IMR-90 (cell line): ENCODE measurements at regions not wholly inside any gene's neighbourhood (a gene's known extent, or its start where the extent isn't known, plus 50 kb on each side); places are given as distances from the start of the nearest gene placed in this dataset.

ENCODE experiments used
- ATAC-seq: fragments of 200-7000 bp; cut with Tn5 transposase; 2 replicates; pipeline ENCODE4 v1.9.1; 2020; ENCODE audit warnings: low read depth, mild to moderate bottlenecking, moderate library complexity
- BruUV-seq: library from RNA; stranded (reverse); fragments of 400-500 nt; replicated peaks from 2 replicates; lab custom pipeline; 2021; lab: Mats Ljungman, UMichigan
- CTCF ChIA-PET: fragments of 300-600 bp; formaldehyde crosslinking; extraction: SDS; loops from one replicate; lab custom pipeline; 2021; ENCODE audit warnings: antibody characterized with exemption; lab: Yijun Ruan, JAX
- POLR2A ChIA-PET: fragments of 300-600 bp; sonication (Branson Sonifier 250); formaldehyde crosslinking; loops from one replicate; lab custom pipeline; 2022; ENCODE audit warnings: antibody characterized with exemption; ENCODE audit not compliant: unreplicated experiment; lab: Charles Lee
- DNase-seq: peaks from one replicate; pipeline ENCODE4 v3.0.0; 2013
- H2AFZ ChIP-seq: replicated peaks from 2 replicates; pipeline ENCODE3; 2013; ENCODE audit warnings: low read length, mild to moderate bottlenecking; ENCODE audit not compliant: poor library complexity
- H2AK5ac ChIP-seq: 2 replicates; pipeline ENCODE4 v1.6.1; 2013; ENCODE audit warnings: low read depth, low read length, inconsistent platforms
- H2AK9ac ChIP-seq: replicated peaks from 2 replicates; pipeline ENCODE3; 2013; ENCODE audit warnings: mild to moderate bottlenecking, low read depth, low read length, moderate library complexity; ENCODE audit not compliant: poor library complexity
- H2BK120ac ChIP-seq: 2 replicates; pipeline ENCODE4 v1.6.1; 2013; ENCODE audit warnings: low read depth, low read length, inconsistent platforms
- H2BK15ac ChIP-seq: 3 replicates; pipeline ENCODE4 v1.6.1; 2013; ENCODE audit warnings: low read depth, low read length, inconsistent platforms
- H2BK20ac ChIP-seq: 2 replicates; pipeline ENCODE4 v1.6.1; 2013; ENCODE audit warnings: low read depth, mild to moderate bottlenecking, inconsistent platforms, low read length, moderate library complexity
- H2BK5ac ChIP-seq: 2 replicates; pipeline ENCODE4 v1.6.1; 2013; ENCODE audit warnings: mild to moderate bottlenecking, low read depth, low read length, inconsistent platforms; ENCODE audit not compliant: poor library complexity, severe bottlenecking
- H3K14ac ChIP-seq: replicated peaks from 2 replicates; pipeline ENCODE4 v1.6.1; 2013; ENCODE audit warnings: low read depth, low read length, inconsistent platforms
- H3K18ac ChIP-seq: 2 replicates; pipeline ENCODE4 v1.6.1; 2013; ENCODE audit warnings: low read depth, low read length, control low read depth
- H3K23ac ChIP-seq: 2 replicates; pipeline ENCODE4 v1.6.1; 2013; ENCODE audit warnings: low read depth, low read length, inconsistent platforms
- H3K27ac ChIP-seq: 2 replicates; pipeline ENCODE4 v1.5.1; 2013; ENCODE audit warnings: mild to moderate bottlenecking, control low read depth, low read length; ENCODE audit not compliant: insufficient read depth
- H3K27me3 ChIP-seq: 2 replicates; pipeline ENCODE4 v1.6.1; 2013; ENCODE audit warnings: low read length; ENCODE audit not compliant: control insufficient read depth, insufficient read depth
- H3K36me3 ChIP-seq: 2 replicates; pipeline ENCODE4 v1.6.1; 2013; ENCODE audit warnings: low read length, mixed read lengths; ENCODE audit not compliant: control insufficient read depth, insufficient read depth
- H3K4ac ChIP-seq: 2 replicates; pipeline ENCODE4 v1.6.1; 2013; ENCODE audit warnings: low read depth, low read length, inconsistent platforms
- H3K4me1 ChIP-seq: 2 replicates; pipeline ENCODE4 v1.6.1; 2013; ENCODE audit warnings: low read length, mixed read lengths; ENCODE audit not compliant: control insufficient read depth, insufficient read depth
- H3K4me2 ChIP-seq: 2 replicates; pipeline ENCODE4 v1.6.1; 2013; ENCODE audit warnings: low read depth, mild to moderate bottlenecking, control low read depth, low read length, moderate library complexity
- H3K4me3 ChIP-seq: 2 replicates; pipeline ENCODE4 v1.5.1; 2013; ENCODE audit warnings: low read depth, mild to moderate bottlenecking, control low read depth, low read length, moderate library complexity; ENCODE audit not compliant: insufficient read depth
- H3K56ac ChIP-seq: 2 replicates; pipeline ENCODE4 v1.6.1; 2013; ENCODE audit warnings: low read length, inconsistent platforms; ENCODE audit not compliant: insufficient read depth; ENCODE audit errors: extremely low read depth
- H3K79me1 ChIP-seq, 2 experiments: 2 replicates each; pipeline ENCODE4 v1.6.1; 2013; ENCODE audit warnings: low read length in 2 of 2, inconsistent platforms in 1 of 2, low read depth in 1 of 2
- H3K9ac ChIP-seq: 2 replicates; pipeline ENCODE4 v1.6.1; 2013; ENCODE audit warnings: low read depth, low read length, control low read depth
- H3K9me1 ChIP-seq: 2 replicates; pipeline ENCODE4 v1.6.1; 2013; ENCODE audit warnings: low read length, inconsistent platforms; ENCODE audit not compliant: insufficient read depth
- H3K9me3 ChIP-seq: 2 replicates; pipeline ENCODE4 v1.6.1; 2013; ENCODE audit warnings: low read length; ENCODE audit not compliant: control insufficient read depth, insufficient read depth
- H4K20me1 ChIP-seq: 2 replicates; pipeline ENCODE4 v1.6.1; 2013; ENCODE audit warnings: low read length, inconsistent platforms; ENCODE audit not compliant: insufficient read depth
- H4K5ac ChIP-seq: 2 replicates; pipeline ENCODE4 v1.6.1; 2013; ENCODE audit warnings: mild to moderate bottlenecking, low read depth, low read length, control low read depth
- H4K8ac ChIP-seq, 2 experiments: 2 replicates each; pipeline ENCODE4 v1.6.1; 2013; ENCODE audit warnings: low read depth in 2 of 2, low read length in 2 of 2, control low read depth in 1 of 2, inconsistent platforms in 1 of 2
- H4K91ac ChIP-seq: 2 replicates; pipeline ENCODE4 v1.6.1; 2013; ENCODE audit warnings: low read depth, low read length, inconsistent platforms; ENCODE audit not compliant: insufficient read depth
- CHD1 ChIP-seq: IDR thresholded peaks from 2 replicates; pipeline ENCODE4 v1.6.1; 2012; ENCODE audit warnings: low read depth, low read length, improper control_type of control experiment
- RFX5 ChIP-seq: IDR thresholded peaks from 2 replicates; pipeline ENCODE4 v1.8.0; 2012; ENCODE audit warnings: low read depth, mild to moderate bottlenecking, low read length, moderate library complexity
- WGBS, 2 experiments: methylation state at CpG; one replicate each; pipeline versions ENCODE4 v1.1.5 to v1.1.7; 2013; ENCODE audit warnings: missing lambda C conversion rate in 2 of 2; ENCODE audit not compliant: insufficient read length in 1 of 2; ENCODE audit errors: extremely low coverage in 2 of 2; 5-methylcytosine and 5-hydroxymethylcytosine counted together
- dilution Hi-C: fragments of 300-500 bp; cut with HindIII; formaldehyde crosslinking; loops from one replicate; pipeline ENCODE4 v1.14.3; 2018; ENCODE audit warnings: low sequenced_read_pairs; ENCODE audit not compliant: unreplicated experiment
- in situ Hi-C: fragments of 300-500 bp; cut with MboI; formaldehyde crosslinking; loops from 3 replicates; pipeline ENCODE4 v1.14.3; 2019; ENCODE audit warnings: low sequenced_read_pairs, inconsistent platforms, mixed read lengths
- intact Hi-C: fragments of 100-400 bp; cut with micrococcal nuclease; formaldehyde crosslinking; loops from 2 replicates; pipeline ENCODE4 v1.10.0; 2022

GRCh38 chr2:59920307-59920706 lies 633.1 kb downstream of the BCL11A start:
- POLR2A ChIA-PET: no interaction called here
- Histone ChIP-seq H3K4me1 (no peaks in the 10 kb centered on the region), H3K9me1 (no peaks in the 10 kb centered on the region), H3K9me3 (no peaks in the 10 kb centered on the region), H4K91ac (no peak overlapping the region), H3K27me3 (no peaks in the 10 kb centered on the region), H2BK20ac (no peak overlapping the region), H3K27ac (no peak overlapping the region), H2AK5ac (no peak overlapping the region), H3K36me3 (no peaks in the 10 kb centered on the region), H3K23ac (no peak overlapping the region), H2BK120ac (no peak overlapping the region), H3K4me2 (no peak overlapping the region), H2BK15ac (no peak overlapping the region), H4K8ac (no peak overlapping the region), H4K20me1 (no peaks in the 10 kb centered on the region), H3K56ac (no peak overlapping the region), H3K14ac (no peak overlapping the region), H4K5ac (no peak overlapping the region), H2AFZ (no peak overlapping the region), H3K79me1 (no peaks in the 10 kb centered on the region), H3K4ac (no peak overlapping the region), H2BK5ac (no peak overlapping the region), H3K9ac (no peak overlapping the region), H2AK9ac (no peak overlapping the region), H3K18ac (no peak overlapping the region), H3K4me3 (no peak overlapping the region)
- ATAC-seq (no peak), DNase-seq (no peak)
- CTCF ChIA-PET: no interaction called here
- in situ Hi-C loops (no loop called here), intact Hi-C loops (no loop called here), dilution Hi-C loops (no loop called here)
- 80% methylated on average over 1 of the region's 4 CpGs; no CpG with 5 or more reads in 1 of the 2 experiments for WGBS, 2 experiments
- BruUV-seq: no TSS peak
- no peak for TF ChIP-seq CHD1
- no peak for TF ChIP-seq RFX5
